H1 (cell line): ENCODE measurements at regions not wholly inside any gene's neighbourhood (a gene's known extent, or its start where the extent isn't known, plus 50 kb on each side); places are given as distances from the start of the nearest gene placed in this dataset.
A peak's percentile ranks its signal among the peaks of the same experiment; 100 is the strongest.

Experiments used
- CTCF ChIA-PET: fragments of 300-600 bp; sonication (Branson Sonifier 250); formaldehyde crosslinking; loops from one replicate; lab custom pipeline; 2021; ENCODE audit not compliant: partially characterized antibody; lab: Charles Lee
- POLR2A ChIA-PET: fragments of 300-600 bp; sonication (Branson Sonifier 250); formaldehyde crosslinking; loops from one replicate; lab custom pipeline; 2021; ENCODE audit warnings: inconsistent platforms; ENCODE audit not compliant: partially characterized antibody; lab: Charles Lee
- DNase-seq, 2 experiments: peaks; one replicate each; pipeline versions ENCODE4 v3.0.0 to v3.0.0-alpha.2; 2010 to 2022; ENCODE audit warnings: low spot score in 2 of 2, low read depth in 1 of 2, mixed read lengths in 1 of 2
- FAIRE-seq: peaks from 2 replicates; lab custom pipeline; 2011; peaks lifted over from hg19 to GRCh38; lab: Jason Lieb, UNC
- H2AFZ ChIP-seq: 2 replicates; pipeline ENCODE4 v1.8.1; 2012; ENCODE audit warnings: low read length, inconsistent platforms
- H2AK5ac ChIP-seq: 2 replicates; pipeline ENCODE4 v1.6.1; 2013; ENCODE audit warnings: low read depth, low read length
- H2BK120ac ChIP-seq: replicated peaks from 2 replicates; pipeline ENCODE3; 2013; ENCODE audit warnings: low read depth, low read length, inconsistent platforms
- H2BK12ac ChIP-seq: 2 replicates; pipeline ENCODE4 v1.6.1; 2013; ENCODE audit warnings: low read depth, low read length
- H2BK15ac ChIP-seq: 2 replicates; pipeline ENCODE4 v1.6.1; 2013; ENCODE audit warnings: low read length
- H2BK20ac ChIP-seq: 2 replicates; pipeline ENCODE4 v1.6.1; 2013; ENCODE audit warnings: low read length
- H2BK5ac ChIP-seq: 2 replicates; pipeline ENCODE4 v1.6.1; 2013; ENCODE audit warnings: low read depth, low read length
- H3K14ac ChIP-seq: 2 replicates; pipeline ENCODE4 v1.6.1; 2013; ENCODE audit warnings: inconsistent platforms; ENCODE audit not compliant: insufficient read length
- H3K18ac ChIP-seq: 2 replicates; pipeline ENCODE4 v1.6.1; 2013; ENCODE audit warnings: low read length; ENCODE audit errors: extremely low read depth
- H3K23ac ChIP-seq: 2 replicates; pipeline ENCODE4 v1.6.1; 2013; ENCODE audit warnings: inconsistent platforms; ENCODE audit not compliant: insufficient read length
- H3K23me2 ChIP-seq: 2 replicates; pipeline ENCODE4 v1.6.1; 2013; ENCODE audit warnings: low read depth, low read length
- H3K27ac ChIP-seq: 2 replicates; pipeline ENCODE4 v1.6.1; 2011; ENCODE audit warnings: low read depth, low read length, inconsistent platforms
- H3K27me3 ChIP-seq, 4 experiments: replicated peaks in 1 of 4; 1 replicate in 1 of 4; 2 replicates in 3 of 4; pipeline versions ENCODE4 v1.6.1 to v1.8.1; 2011 to 2013; ENCODE audit warnings: low read length in 3 of 4, mild to moderate bottlenecking in 3 of 4, inconsistent platforms in 2 of 4, mixed read lengths in 2 of 4, moderate library complexity in 1 of 4; ENCODE audit not compliant: control insufficient read depth in 3 of 4, insufficient read depth in 3 of 4; ENCODE audit errors: extremely low read depth in 1 of 4
- H3K36me3 ChIP-seq, 4 experiments: 2 replicates each; pipeline versions ENCODE4 v1.6.1 to v1.8.1; 2011 to 2013; ENCODE audit warnings: mild to moderate bottlenecking in 4 of 4, low read length in 3 of 4, moderate library complexity in 2 of 4, control low read depth in 1 of 4, inconsistent platforms in 1 of 4; ENCODE audit not compliant: insufficient read depth in 4 of 4, control insufficient read depth in 2 of 4
- H3K4ac ChIP-seq: replicated peaks from 2 replicates; pipeline ENCODE3; 2013; ENCODE audit warnings: low read length, low read depth, mixed read lengths, inconsistent platforms; ENCODE audit not compliant: insufficient read length
- H3K4me1 ChIP-seq, 4 experiments: replicated peaks in 1 of 4; 1 replicate in 1 of 4; 2 replicates in 3 of 4; pipeline versions ENCODE4 v1.6.1 to v1.8.1; 2011 to 2013; ENCODE audit warnings: low read length in 3 of 4, inconsistent platforms in 2 of 4, mixed read lengths in 1 of 4; ENCODE audit not compliant: insufficient read depth in 4 of 4, control insufficient read depth in 3 of 4
- H3K4me2 ChIP-seq, 2 experiments: 2 replicates each; pipeline versions ENCODE4 v1.6.1 to v1.8.1; 2011 to 2013; ENCODE audit warnings: low read depth in 2 of 2, low read length in 2 of 2, control low read depth in 1 of 2, inconsistent platforms in 1 of 2, mild to moderate bottlenecking in 1 of 2; ENCODE audit not compliant: insufficient read depth in 1 of 2
- H3K4me3 ChIP-seq, 4 experiments: fragments of 200-600, 300-600 bp in 1 of 4; sonication (generic), shearing (Covaris generic), sonication (Bioruptor Twin) in 1 of 4; 2 replicates each; pipeline versions ENCODE4 v1.5.1 to v1.8.1; 2011 to 2016; ENCODE audit warnings: low read length in 4 of 4, low read depth in 3 of 4, control low read depth in 2 of 4, inconsistent platforms in 2 of 4, mild to moderate bottlenecking in 2 of 4, mixed read lengths in 1 of 4, moderate library complexity in 1 of 4; ENCODE audit not compliant: insufficient read depth in 2 of 4; ENCODE audit errors: extremely low read depth in 1 of 4
- H3K56ac ChIP-seq: replicated peaks from 2 replicates; pipeline ENCODE3; 2013; ENCODE audit warnings: low read depth, mild to moderate bottlenecking, mixed read lengths, low read length, inconsistent platforms; ENCODE audit not compliant: insufficient read length
- H3K79me1 ChIP-seq: 2 replicates; pipeline ENCODE4 v1.6.1; 2013; ENCODE audit warnings: low read depth, low read length, control low read depth
- H3K79me2 ChIP-seq, 2 experiments: 2 replicates each; pipeline versions ENCODE4 v1.6.1 to v1.8.1; 2012 to 2013; ENCODE audit warnings: low read length in 2 of 2, mild to moderate bottlenecking in 2 of 2, inconsistent platforms in 1 of 2; ENCODE audit not compliant: insufficient read depth in 2 of 2, control insufficient read depth in 1 of 2
- H3K9ac ChIP-seq, 4 experiments: replicated peaks in 1 of 4; 1 replicate in 1 of 4; 2 replicates in 3 of 4; pipeline versions ENCODE4 v1.6.1 to v1.8.1; 2011 to 2013; ENCODE audit warnings: low read depth in 3 of 4, low read length in 3 of 4, control low read depth in 2 of 4, mild to moderate bottlenecking in 2 of 4, moderate library complexity in 2 of 4, inconsistent platforms in 1 of 4; ENCODE audit errors: extremely low read depth in 1 of 4
- H3K9me3 ChIP-seq, 2 experiments: 2 replicates each; pipeline versions ENCODE4 v1.6.1 to v1.8.1; 2012 to 2013; ENCODE audit warnings: mild to moderate bottlenecking in 2 of 2, moderate library complexity in 2 of 2, control low read depth in 1 of 2, inconsistent platforms in 1 of 2, low read depth in 1 of 2, low read length in 1 of 2, mixed read lengths in 1 of 2; ENCODE audit not compliant: insufficient read depth in 2 of 2
- H4K20me1 ChIP-seq, 2 experiments: replicated peaks in 1 of 2; 2 replicates each; pipeline versions ENCODE3 to v1.8.1; 2011 to 2013; ENCODE audit warnings: inconsistent platforms in 2 of 2, low read length in 2 of 2, mild to moderate bottlenecking in 1 of 2; ENCODE audit not compliant: insufficient read depth in 2 of 2, control insufficient read depth in 1 of 2
- H4K5ac ChIP-seq: 2 replicates; pipeline ENCODE4 v1.6.1; 2013; ENCODE audit warnings: low read length, low read depth, mixed read lengths, inconsistent platforms; ENCODE audit not compliant: insufficient read length
- H4K8ac ChIP-seq: 2 replicates; pipeline ENCODE4 v1.8.0; 2013; ENCODE audit warnings: mild to moderate bottlenecking, moderate library complexity, low read length, inconsistent platforms; ENCODE audit not compliant: insufficient read depth; ENCODE audit errors: extremely low read depth
- H4K91ac ChIP-seq: replicated peaks from 2 replicates; pipeline ENCODE3; 2013; ENCODE audit warnings: low read length, mixed read lengths, inconsistent platforms; ENCODE audit not compliant: insufficient read length
- ASH2L ChIP-seq: fragments of 200-600, 300-600 bp; sonication (generic); IDR thresholded peaks from one replicate; pipeline ENCODE4 v1.7.1; 2017; ENCODE audit warnings: low read length
- BACH1 ChIP-seq: IDR thresholded peaks from 2 replicates; pipeline ENCODE4 v1.6.1; 2012; ENCODE audit warnings: low read length, improper control_type of control experiment
- GABPA ChIP-seq: IDR thresholded peaks from 2 replicates; pipeline ENCODE4 v1.6.1; 2011; ENCODE audit warnings: mild to moderate bottlenecking, low read length, moderate library complexity, borderline replicate concordance; ENCODE audit not compliant: insufficient read depth
- JUN ChIP-seq: IDR thresholded peaks from 2 replicates; pipeline ENCODE4 v1.6.1; 2011; ENCODE audit warnings: low read depth, mild to moderate bottlenecking, improper control_type of control experiment, low read length
- WGBS, 2 experiments: shearing (Covaris generic) in 1 of 2; methylation state at CpG; one replicate each; pipeline versions ENCODE4 v1.1.6 to v1.1.7; 2013 to 2015; ENCODE audit warnings: low lambda C conversion rate in 2 of 2, mixed read lengths in 2 of 2, inconsistent platforms in 1 of 2, low coverage in 1 of 2, missing lambda C conversion rate in 1 of 2; ENCODE audit not compliant: insufficient replicate concordance in 2 of 2, insufficient coverage in 1 of 2, insufficient read length in 1 of 2; ENCODE audit errors: extremely low coverage in 1 of 2, missing lambda C conversion rate in 1 of 2; 5-methylcytosine and 5-hydroxymethylcytosine counted together

DNA sequence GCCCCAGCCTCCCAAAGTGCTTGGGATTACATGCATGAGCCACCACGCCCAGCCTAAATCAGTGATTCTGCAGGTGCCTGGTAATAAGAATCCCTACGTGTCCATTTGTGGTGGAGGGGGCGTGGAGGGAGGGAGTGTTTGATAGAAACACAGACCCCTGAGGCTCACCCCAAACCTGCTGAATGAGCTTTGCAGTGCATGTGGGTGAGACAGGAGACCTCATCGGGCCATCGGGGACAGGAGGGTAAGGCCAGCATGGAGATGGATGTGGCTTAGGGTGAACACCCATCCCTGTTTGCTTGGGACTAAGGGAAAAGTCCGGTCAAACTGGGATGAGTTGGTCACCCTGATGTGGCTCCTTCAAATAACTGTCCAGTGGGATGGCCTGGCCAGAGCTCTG lies 71.3 kb upstream of the ALX4 start:
- H3K4ac ChIP-seq, result no peak overlapping the region
- no peaks in the 10 kb centered on the region; a peak in 3 of 7 replicates for H3K27me3 ChIP-seq
- H2BK120ac ChIP-seq, result no peak overlapping the region
- H3K23ac ChIP-seq, result no peak overlapping the region
- 0 out of 2 replicates have a peak overlapping the region, but pooled peaks have one; percentile 3 for H4K8ac ChIP-seq
- no peaks in the 10 kb centered on the region for H3K79me1 ChIP-seq
- H3K4me1 ChIP-seq, result no peaks in the 10 kb centered on the region
- H3K36me3 ChIP-seq, result no peaks in the 10 kb centered on the region
- no peak overlapping the region for H2AK5ac ChIP-seq
- ChIA-PET POLR2A (no interaction called here), CTCF (interaction anchor here (1.4 kb wide), 1 partner anchor 8 kb away, joined by 4 read pairs; no protein-coding TSS in a partner anchor)
- H4K5ac ChIP-seq, result no peak overlapping the region
- no peak overlapping the region for H2BK12ac ChIP-seq
- H2AFZ ChIP-seq, result no peak overlapping the region
- no peak overlapping the region for H3K4me2 ChIP-seq
- H3K23me2 ChIP-seq, result no peaks in the 10 kb centered on the region
- no peaks in the 10 kb centered on the region for H3K9me3 ChIP-seq
- no peak overlapping the region for H3K9ac ChIP-seq
- H2BK15ac ChIP-seq, result no peak overlapping the region
- H4K20me1 ChIP-seq, result no peaks in the 10 kb centered on the region
- no peak overlapping the region for H3K18ac ChIP-seq
- no peak overlapping the region for H3K14ac ChIP-seq
- no peak overlapping the region for H3K27ac ChIP-seq
- WGBS, 2 experiments, result 89% methylated on average over 6 of the region's 6 CpGs; no CpG with 5 or more reads in 1 of the 2 experiments
- H3K56ac ChIP-seq, result no peak overlapping the region
- no peaks in the 10 kb centered on the region for H3K79me2 ChIP-seq
- no peak overlapping the region for H3K4me3 ChIP-seq
- H2BK5ac ChIP-seq, result no peak overlapping the region
- DNase-seq (no peak), FAIRE-seq (no peak)
- no peak overlapping the region for H4K91ac ChIP-seq
- no peak overlapping the region for H2BK20ac ChIP-seq
- TF ChIP-seq JUN (no peak), ASH2L (no peak), BACH1 (no peak), GABPA (no peak)
